HFFc6 (cell line): ENCODE measurements at regions not wholly inside any gene's neighbourhood (a gene's known extent, or its start where the extent isn't known, plus 50 kb on each side); places are given as distances from the start of the nearest gene placed in this dataset.

Source experiments
- DNase-seq: peaks from one replicate; pipeline ENCODE4 v3.0.0-alpha.2; 2018
- H3K27ac Mint-ChIP-seq: 2 replicates; pipeline ENCODE4 v1.8.0; 2020; ENCODE audit warnings: mild to moderate bottlenecking, mixed read lengths
- H3K27me3 Mint-ChIP-seq: 2 replicates; pipeline ENCODE4 v1.8.0; 2021; ENCODE audit warnings: mild to moderate bottlenecking, moderate library complexity, mixed read lengths; ENCODE audit not compliant: insufficient read depth
- H3K36me3 Mint-ChIP-seq: 2 replicates; pipeline ENCODE4 v1.8.0; 2021; ENCODE audit warnings: low read depth, mixed read lengths
- H3K4me1 Mint-ChIP-seq: 2 replicates; pipeline ENCODE4 v1.8.0; 2020; ENCODE audit warnings: low read depth, mixed read lengths
- H3K4me3 Mint-ChIP-seq: 2 replicates; pipeline ENCODE4 v1.8.0; 2020; ENCODE audit warnings: mild to moderate bottlenecking, moderate library complexity, mixed read lengths
- H3K9me3 Mint-ChIP-seq: 2 replicates; pipeline ENCODE4 v1.8.0; 2020; ENCODE audit warnings: mild to moderate bottlenecking, mixed read lengths
- TF ChIP-seq, protein P1 (sequence below): fragments of 200-600 bp; sonication (generic); IDR thresholded peaks from 2 replicates; pipeline ENCODE4 v1.5.0; 2021; ENCODE audit warnings: antibody characterized with exemption, mild to moderate bottlenecking

DNA sequence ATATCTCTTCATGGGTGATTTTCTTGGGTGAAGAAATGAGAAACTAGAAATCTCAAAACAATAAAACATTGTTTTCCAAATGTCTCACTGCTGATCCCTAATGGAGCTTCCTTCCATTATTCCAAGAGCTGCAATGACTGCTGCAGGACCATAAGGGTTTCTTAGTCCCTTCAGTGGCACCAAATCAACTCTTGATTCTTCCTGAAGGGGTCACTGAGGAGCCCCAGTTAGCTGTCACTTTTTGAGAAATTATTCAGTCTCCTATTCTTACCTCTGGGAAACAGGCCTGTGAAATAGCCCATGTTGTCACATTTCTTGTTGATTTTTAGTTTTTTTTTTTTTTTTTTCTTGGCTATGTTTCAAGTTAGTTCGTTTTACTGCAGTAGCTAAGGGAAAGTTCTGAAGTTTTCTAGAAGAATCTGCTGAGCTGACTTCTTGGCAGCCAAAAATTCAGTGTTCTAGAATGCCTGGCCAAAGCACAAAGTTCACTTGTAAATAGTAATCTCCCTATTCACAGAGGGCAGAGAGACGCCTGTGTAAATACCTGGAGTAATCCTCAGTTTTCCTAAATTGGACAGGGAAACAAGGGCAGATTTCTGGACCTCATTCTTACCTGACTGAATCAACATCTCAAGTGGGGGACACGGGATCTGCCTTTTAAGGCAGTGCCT, 480.0 kb downstream of the RIT2 start:
- Mint-ChIP-seq H3K36me3 (no peaks in the 10 kb centered on the region), H3K4me1 (no peaks in the 10 kb centered on the region), H3K4me3 (no peak overlapping the region), H3K9me3 (peaks cover 26% of the 10 kb centered on the region), H3K27ac (no peak overlapping the region), H3K27me3 (no peaks in the 10 kb centered on the region)
- TF ChIP-seq, protein P1, sequence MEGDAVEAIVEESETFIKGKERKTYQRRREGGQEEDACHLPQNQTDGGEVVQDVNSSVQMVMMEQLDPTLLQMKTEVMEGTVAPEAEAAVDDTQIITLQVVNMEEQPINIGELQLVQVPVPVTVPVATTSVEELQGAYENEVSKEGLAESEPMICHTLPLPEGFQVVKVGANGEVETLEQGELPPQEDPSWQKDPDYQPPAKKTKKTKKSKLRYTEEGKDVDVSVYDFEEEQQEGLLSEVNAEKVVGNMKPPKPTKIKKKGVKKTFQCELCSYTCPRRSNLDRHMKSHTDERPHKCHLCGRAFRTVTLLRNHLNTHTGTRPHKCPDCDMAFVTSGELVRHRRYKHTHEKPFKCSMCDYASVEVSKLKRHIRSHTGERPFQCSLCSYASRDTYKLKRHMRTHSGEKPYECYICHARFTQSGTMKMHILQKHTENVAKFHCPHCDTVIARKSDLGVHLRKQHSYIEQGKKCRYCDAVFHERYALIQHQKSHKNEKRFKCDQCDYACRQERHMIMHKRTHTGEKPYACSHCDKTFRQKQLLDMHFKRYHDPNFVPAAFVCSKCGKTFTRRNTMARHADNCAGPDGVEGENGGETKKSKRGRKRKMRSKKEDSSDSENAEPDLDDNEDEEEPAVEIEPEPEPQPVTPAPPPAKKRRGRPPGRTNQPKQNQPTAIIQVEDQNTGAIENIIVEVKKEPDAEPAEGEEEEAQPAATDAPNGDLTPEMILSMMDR = no peak
- no peak for DNase-seq

DNA sequence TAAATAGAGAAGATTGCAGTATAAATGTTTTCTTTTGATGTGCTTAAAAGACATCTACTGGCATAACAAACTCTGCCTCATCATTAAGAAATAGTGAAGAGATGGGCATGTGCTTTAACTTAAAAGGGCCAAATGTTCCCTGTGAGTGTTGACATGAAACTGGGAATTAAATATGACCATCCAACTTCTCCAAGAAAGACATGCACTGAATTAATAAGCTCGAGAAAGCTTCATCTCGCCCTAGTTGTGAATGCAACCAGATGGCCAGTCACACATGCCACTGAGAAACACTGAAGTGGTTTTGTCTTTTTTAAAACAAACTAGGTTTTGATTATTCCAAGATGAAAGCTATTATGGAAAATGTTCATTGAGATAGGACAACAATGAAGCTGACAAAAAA, 479.2 kb downstream of the RIT2 start:
- Mint-ChIP-seq H3K4me1 (no peaks in the 10 kb centered on the region), H3K36me3 (no peaks in the 10 kb centered on the region; the same call in 1 of the 2 replicates), H3K4me3 (no peak overlapping the region), H3K9me3 (peaks cover 24% of the 10 kb centered on the region), H3K27me3 (no peaks in the 10 kb centered on the region), H3K27ac (no peak overlapping the region)
- TF ChIP-seq, protein P1 = no peak
- no peak for DNase-seq

GRCh38 chr18:42640160-42640559, 475.3 kb downstream of the RIT2 start:
- Mint-ChIP-seq H3K27ac (no peak overlapping the region), H3K36me3 (no peaks in the 10 kb centered on the region; the same call in 1 of the 2 replicates), H3K4me3 (no peak overlapping the region), H3K4me1 (no peaks in the 10 kb centered on the region), H3K27me3 (no peaks in the 10 kb centered on the region), H3K9me3 (peaks cover 46% of the 10 kb centered on the region)
- DNase-seq = no peak
- TF ChIP-seq, protein P1 = no peak

- Mint-ChIP-seq H3K9me3 (peaks cover 48% of the 10 kb centered on the region), H3K36me3 (no peaks in the 10 kb centered on the region; the same call in 1 of the 2 replicates), H3K27me3 (no peaks in the 10 kb centered on the region), H3K4me1 (no peaks in the 10 kb centered on the region), H3K4me3 (no peak overlapping the region), H3K27ac (no peak overlapping the region)
- TF ChIP-seq, protein P1 = no peak
- DNase-seq = no peak
Measured at GRCh38 chr18:42641996-42642395, 473.5 kb downstream of the RIT2 start.

DNA sequence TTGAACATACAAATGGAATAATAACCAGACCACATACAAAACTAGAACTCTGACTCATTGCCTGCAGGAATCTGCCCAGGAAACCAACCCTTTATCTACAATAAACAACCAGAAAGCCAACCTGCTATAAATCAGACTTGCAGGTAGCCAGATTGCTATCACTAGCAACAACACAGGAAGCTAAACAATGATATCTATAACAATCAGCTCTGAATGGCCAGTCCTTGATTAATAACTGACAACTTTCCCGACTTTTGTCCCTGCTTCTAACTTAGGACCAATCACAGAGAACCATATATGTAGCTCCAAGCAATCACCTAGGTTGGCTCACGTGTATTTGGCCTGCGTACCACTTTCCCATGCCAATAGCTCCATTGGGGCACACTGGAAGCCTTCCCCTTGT, 470.8 kb downstream of the RIT2 start:
- Mint-ChIP-seq H3K36me3 (no peaks in the 10 kb centered on the region; the same call in 1 of the 2 replicates), H3K27ac (no peak overlapping the region), H3K9me3 (peaks cover 51% of the 10 kb centered on the region), H3K4me1 (no peaks in the 10 kb centered on the region), H3K4me3 (no peak overlapping the region), H3K27me3 (no peaks in the 10 kb centered on the region)
- no peak for DNase-seq
- TF ChIP-seq, protein P1 = no peak
